NCI-H460 (cell line): ENCODE measurements at regions not wholly inside any gene's neighbourhood (a gene's known extent, or its start where the extent isn't known, plus 50 kb on each side); places are given as distances from the start of the nearest gene placed in this dataset.
"Not testable (repeated sequence)": the region's sequence is repeated elsewhere in the genome, so short reads cannot be mapped to it uniquely, and the experiment has no call there.

Source experiments
- DNase-seq: peaks from one replicate; pipeline ENCODE4 v3.0.0-alpha.2; 2016; ENCODE audit warnings: low read depth; ENCODE audit errors: extremely low read depth

GRCh38 chr5:120813551-120813950 lies 349.5 kb downstream of the PRR16 start:
- no peak for DNase-seq

GRCh38 chr5:120817044-120817985 lies 353.2 kb downstream of the PRR16 start:
- DNase-seq, result peak; percentile 23

- DNase-seq, result no peak
Observed at GRCh38 chr5:120818128-120818527, 354.0 kb downstream of the PRR16 start.

- no peak for DNase-seq
Observed at GRCh38 chr5:120823328-120823727, 359.2 kb downstream of the PRR16 start.

GRCh38 chr5:120831646-120832045 lies 367.5 kb downstream of the PRR16 start:
- not testable (repeated sequence) for DNase-seq

- no peak for DNase-seq
Observed at GRCh38 chr5:120841830-120842229, 377.7 kb downstream of the PRR16 start.

GRCh38 chr5:120843390-120843980 lies 379.4 kb downstream of the PRR16 start:
- DNase-seq, result no peak

- no peak for DNase-seq
Observed at GRCh38 chr5:120848883-120849282, 384.8 kb downstream of the PRR16 start.

GRCh38 chr5:120852222-120852860 lies 388.2 kb downstream of the PRR16 start:
- no peak for DNase-seq

- no peak for DNase-seq
Observed at GRCh38 chr5:120866997-120867396, 402.9 kb downstream of the PRR16 start.

GRCh38 chr5:120869831-120870230 lies 405.7 kb downstream of the PRR16 start:
- DNase-seq, result no peak

- DNase-seq, result no peak
Observed at GRCh38 chr5:120872297-120872696, 408.2 kb downstream of the PRR16 start.

- no peak for DNase-seq
Observed at GRCh38 chr5:120873083-120873482, 409.0 kb downstream of the PRR16 start.

GRCh38 chr5:120874081-120874862 lies 410.2 kb downstream of the PRR16 start:
- DNase-seq, result no peak

GRCh38 chr5:120882038-120882775 lies 418.1 kb downstream of the PRR16 start:
- no peak for DNase-seq

- DNase-seq, result no peak
Observed at GRCh38 chr5:120886351-120886860, 422.3 kb downstream of the PRR16 start.

- no peak for DNase-seq
Observed at GRCh38 chr5:120895660-120896059, 431.6 kb downstream of the PRR16 start.

- peak; percentile 40 for DNase-seq
Observed at GRCh38 chr5:120901199-120901598, 437.1 kb downstream of the PRR16 start.

- no peak for DNase-seq
Observed at GRCh38 chr5:120907953-120908352, 443.9 kb downstream of the PRR16 start.

GRCh38 chr5:120910629-120911028 lies 446.5 kb downstream of the PRR16 start:
- no peak for DNase-seq
